ENCODE measurements at regions not wholly inside any gene's neighbourhood (a gene's known extent, or its start where the extent isn't known, plus 50 kb on each side); places are given as distances from the start of the nearest gene placed in this dataset.

GRCh38 chr22:48673806-48674500 is 1153.7 kb downstream of the BRD1 start:
- Histone ChIP-seq H3K36me3 (peaks cover 0 to 22% (median 0%) of the 10 kb centered on the region in 3 donors), H3K27ac (no peak overlapping the region), H3K9me3 (peaks cover 0 to 36% (median 0%) of the 10 kb centered on the region in 4 donors), H3K4me1 (no peaks in the 10 kb centered on the region), H3K4me3 (no peak overlapping the region), H3K27me3 (no peaks in the 10 kb centered on the region)
- TF ChIP-seq, protein P1, sequence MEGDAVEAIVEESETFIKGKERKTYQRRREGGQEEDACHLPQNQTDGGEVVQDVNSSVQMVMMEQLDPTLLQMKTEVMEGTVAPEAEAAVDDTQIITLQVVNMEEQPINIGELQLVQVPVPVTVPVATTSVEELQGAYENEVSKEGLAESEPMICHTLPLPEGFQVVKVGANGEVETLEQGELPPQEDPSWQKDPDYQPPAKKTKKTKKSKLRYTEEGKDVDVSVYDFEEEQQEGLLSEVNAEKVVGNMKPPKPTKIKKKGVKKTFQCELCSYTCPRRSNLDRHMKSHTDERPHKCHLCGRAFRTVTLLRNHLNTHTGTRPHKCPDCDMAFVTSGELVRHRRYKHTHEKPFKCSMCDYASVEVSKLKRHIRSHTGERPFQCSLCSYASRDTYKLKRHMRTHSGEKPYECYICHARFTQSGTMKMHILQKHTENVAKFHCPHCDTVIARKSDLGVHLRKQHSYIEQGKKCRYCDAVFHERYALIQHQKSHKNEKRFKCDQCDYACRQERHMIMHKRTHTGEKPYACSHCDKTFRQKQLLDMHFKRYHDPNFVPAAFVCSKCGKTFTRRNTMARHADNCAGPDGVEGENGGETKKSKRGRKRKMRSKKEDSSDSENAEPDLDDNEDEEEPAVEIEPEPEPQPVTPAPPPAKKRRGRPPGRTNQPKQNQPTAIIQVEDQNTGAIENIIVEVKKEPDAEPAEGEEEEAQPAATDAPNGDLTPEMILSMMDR (IDR thresholded peaks at IDR 0.05) = no peak
- no peak for TF ChIP-seq POLR2A (IDR thresholded peaks at IDR 0.05)
- no peak for TF ChIP-seq EP300 (IDR thresholded peaks at IDR 0.05)
- DNase-seq (ENCODE audit: low spot score in 2 of 2) = no peak
- WGBS, 2 donors = 90 to 91% methylated on average over 24 of the region's 24 CpGs

DNA sequence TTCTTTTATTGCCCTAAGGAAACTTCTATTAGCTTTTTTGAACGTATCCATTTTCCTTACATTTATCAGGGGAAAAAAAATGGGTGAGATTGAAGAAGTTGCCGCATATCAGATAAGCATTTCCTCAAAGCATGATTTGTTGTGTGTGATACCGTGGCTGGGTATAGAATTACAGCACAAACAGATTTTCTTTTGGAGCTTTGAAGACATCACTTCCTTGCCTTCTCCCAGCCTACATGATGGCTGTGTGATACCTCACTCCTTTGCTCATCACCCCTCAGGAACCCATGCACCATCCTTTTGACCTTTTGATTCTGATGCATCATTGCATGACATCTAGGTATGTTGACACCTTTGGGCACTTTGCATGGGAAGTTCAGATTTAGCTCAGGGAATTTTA is 1155.3 kb downstream of the BRD1 start:
- H3K27me3 ChIP-seq = no peaks in the 10 kb centered on the region
- H3K4me1 ChIP-seq = no peaks in the 10 kb centered on the region
- peaks cover 0 to 36% (median 0%) of the 10 kb centered on the region in 4 donors for H3K9me3 ChIP-seq
- no peak overlapping the region for H3K4me3 ChIP-seq
- TF ChIP-seq POLR2A (IDR thresholded peaks at IDR 0.05) (no peak), EP300 (IDR thresholded peaks at IDR 0.05) (no peak)
- TF ChIP-seq, protein P1 (IDR thresholded peaks at IDR 0.05) = no peak
- H3K36me3 ChIP-seq = peaks cover 0 to 22% (median 0%) of the 10 kb centered on the region in 3 donors
- WGBS, 2 donors = 92 to 94% methylated on average over 3 of the region's 3 CpGs
- no peak for DNase-seq (ENCODE audit: low spot score in 2 of 2)
- H3K27ac ChIP-seq = no peak overlapping the region

- Histone ChIP-seq H3K36me3 (peaks cover 0 to 22% (median 0%) of the 10 kb centered on the region in 3 donors), H3K9me3 (peaks cover 0 to 36% (median 0%) of the 10 kb centered on the region in 4 donors), H3K4me3 (no peak overlapping the region), H3K4me1 (peaks cover 0 to 6% (median 0%) of the 10 kb centered on the region in 4 donors), H3K27me3 (no peaks in the 10 kb centered on the region), H3K27ac (no peak overlapping the region)
- DNase-seq (ENCODE audit: low spot score in 2 of 2) = no peak
- WGBS, 2 donors = 46 to 65% methylated on average over 5 of the region's 5 CpGs
- TF ChIP-seq, protein P1 (IDR thresholded peaks at IDR 0.05) = no peak
- no peak for TF ChIP-seq EP300 (IDR thresholded peaks at IDR 0.05)
- no peak for TF ChIP-seq POLR2A (IDR thresholded peaks at IDR 0.05)
Observed at GRCh38 chr22:48670731-48671130, 1156.9 kb downstream of the BRD1 start.

- no peak for DNase-seq (ENCODE audit: low spot score in 2 of 2)
- WGBS, 2 donors = 70 to 71% methylated on average over 23 of the region's 23 CpGs
- peaks cover 0 to 22% (median 0%) of the 10 kb centered on the region in 3 donors for H3K36me3 ChIP-seq
Observed at GRCh38 chr22:48669986-48670716, 1157.5 kb downstream of the BRD1 start.

More at GRCh38 chr22:48669986-48670716, 1157.5 kb downstream of the BRD1 start:
- Histone ChIP-seq H3K27ac (no peak overlapping the region), H3K4me3 (no peak overlapping the region), H3K27me3 (no peaks in the 10 kb centered on the region), H3K4me1 (peaks cover 0 to 6% (median 0%) of the 10 kb centered on the region in 4 donors), H3K9me3 (peaks cover 0 to 36% (median 0%) of the 10 kb centered on the region in 4 donors)
- TF ChIP-seq, protein P1 (IDR thresholded peaks at IDR 0.05) = no peak
- TF ChIP-seq EP300 (IDR thresholded peaks at IDR 0.05) (no peak), POLR2A (IDR thresholded peaks at IDR 0.05) (no peak)

All from tibial nerve (tissue), 4 donors.